ENCODE measurements at regions not wholly inside any gene's neighbourhood (a gene's known extent, or its start where the extent isn't known, plus 50 kb on each side); places are given as distances from the start of the nearest gene placed in this dataset.
"Not testable (repeated sequence)": the region's sequence is repeated elsewhere in the genome, so short reads cannot be mapped to it uniquely, and the experiment has no call there.

- POLR2A ChIA-PET = no interaction called here
- no peak overlapping the region for H3K4me3 Mint-ChIP-seq
These were observed 97.2 kb upstream of the BASP1 start for GRCh38 chr5:17120209-17120608.

GRCh38 chr5:17121776-17122175, 95.7 kb upstream of the BASP1 start:
- POLR2A ChIA-PET = no interaction called here
- DNase-seq (no peak), ATAC-seq (ENCODE audit: low read depth) (no peak)
- intact Hi-C loops (cut with micrococcal nuclease) = no loop called here
- Mint-ChIP-seq H3K9me3 (no peaks in the 10 kb centered on the region), H3K4me3 (no peak overlapping the region), H3K27me3 (no peaks in the 10 kb centered on the region), H3K36me3 (ENCODE audit: low read depth) (no peaks in the 10 kb centered on the region), H3K27ac (no peak overlapping the region), H3K4me1 (peaks cover 7% of the 10 kb centered on the region)
- TF ChIP-seq CTCF (IDR thresholded peaks at IDR 0.05) = no peak
- CTCF ChIA-PET = no interaction called here

More at GRCh38 chr5:17120209-17120608, 97.2 kb upstream of the BASP1 start:
- Mint-ChIP-seq H3K27me3 (no peaks in the 10 kb centered on the region), H3K36me3 (ENCODE audit: low read depth) (no peaks in the 10 kb centered on the region), H3K27ac (no peak overlapping the region), H3K4me1 (peaks cover 7% of the 10 kb centered on the region), H3K9me3 (no peaks in the 10 kb centered on the region)
- TF ChIP-seq CTCF (IDR thresholded peaks at IDR 0.05) = no peak
- ATAC-seq (ENCODE audit: low read depth) (no peak), DNase-seq (no peak)
- CTCF ChIA-PET = no interaction called here
- intact Hi-C loops (cut with micrococcal nuclease) = no loop called here

GRCh38 chr5:17123010-17123409, 94.4 kb upstream of the BASP1 start:
- ATAC-seq (ENCODE audit: low read depth) (no peak), DNase-seq (no peak)
- intact Hi-C loops (cut with micrococcal nuclease) = no loop called here
- ChIA-PET CTCF (no interaction called here), POLR2A (no interaction called here)
- H3K9me3 Mint-ChIP-seq = no peaks in the 10 kb centered on the region
- no peak for TF ChIP-seq CTCF (IDR thresholded peaks at IDR 0.05)
- H3K36me3 Mint-ChIP-seq (ENCODE audit: low read depth) = no peaks in the 10 kb centered on the region
- H3K4me1 Mint-ChIP-seq = peaks cover 7% of the 10 kb centered on the region
- no peak overlapping the region for H3K27ac Mint-ChIP-seq
- H3K27me3 Mint-ChIP-seq = no peaks in the 10 kb centered on the region
- no peak overlapping the region for H3K4me3 Mint-ChIP-seq

- H3K9me3 Mint-ChIP-seq; H3K4me1 Mint-ChIP-seq; H3K27ac Mint-ChIP-seq; POLR2A ChIA-PET; H3K4me3 Mint-ChIP-seq; H3K27me3 Mint-ChIP-seq; CTCF ChIA-PET; H3K36me3 Mint-ChIP-seq (ENCODE audit: low read depth); intact Hi-C loops (cut with micrococcal nuclease); DNase-seq; ATAC-seq (ENCODE audit: low read depth): not testable (repeated sequence)
These were observed 93.7 kb upstream of the BASP1 start for GRCh38 chr5:17123773-17124172.

GRCh38 chr5:17127743-17128231, 89.6 kb upstream of the BASP1 start:
- ATAC-seq (ENCODE audit: low read depth) (no peak), DNase-seq (no peak)
- H3K27ac Mint-ChIP-seq = no peak overlapping the region
- TF ChIP-seq CTCF (IDR thresholded peaks at IDR 0.05) = no peak
- no peaks in the 10 kb centered on the region for H3K36me3 Mint-ChIP-seq (ENCODE audit: low read depth)
- peaks cover 17% of the 10 kb centered on the region for H3K27me3 Mint-ChIP-seq
- H3K4me1 Mint-ChIP-seq = no peaks in the 10 kb centered on the region
- no peaks in the 10 kb centered on the region for H3K9me3 Mint-ChIP-seq
- ChIA-PET CTCF (no interaction called here), POLR2A (interaction anchor here (0.7 kb wide), 1 partner anchor 1159 kb away, joined by 3 read pairs; no protein-coding TSS in a partner anchor)
- no peak overlapping the region for H3K4me3 Mint-ChIP-seq
- intact Hi-C loops (cut with micrococcal nuclease) = no loop called here
